DMS 273 treated with DMSO at 0.1 percent for 48 hours (cell line): ENCODE measurements at regions not wholly inside any gene's neighbourhood (a gene's known extent, or its start where the extent isn't known, plus 50 kb on each side); places are given as distances from the start of the nearest gene placed in this dataset.

Source experiments
- DNase-seq: peaks from one replicate; lab custom pipeline; 2025; lab: John Stamatoyannopoulos, UW

DNA sequence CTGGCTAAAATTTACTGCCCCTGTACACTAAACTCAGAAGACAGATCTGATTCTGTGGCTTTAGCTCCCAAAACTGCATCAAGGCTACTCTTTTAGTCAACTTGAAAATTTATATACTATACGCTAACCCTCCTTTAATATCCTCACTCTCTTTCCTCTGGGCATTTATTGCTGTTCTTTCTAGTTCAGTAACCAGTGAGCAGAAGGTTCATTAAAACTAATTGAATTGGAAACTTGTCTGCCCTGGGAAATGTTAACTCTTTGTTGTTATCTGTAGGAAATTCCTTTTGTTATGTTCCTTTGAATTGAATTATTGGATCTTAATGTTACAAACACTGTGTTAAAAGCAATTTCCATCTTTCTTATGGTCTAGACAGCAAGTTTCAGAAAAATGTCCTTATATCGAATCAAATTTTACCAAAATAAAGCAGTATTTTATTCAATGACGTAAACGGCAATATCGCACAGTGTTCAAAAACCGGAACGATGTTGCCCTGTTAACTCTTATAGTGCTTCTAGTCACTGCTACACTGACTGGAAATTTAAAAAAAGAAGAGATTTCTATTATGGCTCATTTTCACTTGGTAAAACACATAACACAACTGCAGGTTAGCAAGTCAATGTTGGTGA is 168.3 kb downstream of the NR4A2 start:
- no peak for DNase-seq

DNA sequence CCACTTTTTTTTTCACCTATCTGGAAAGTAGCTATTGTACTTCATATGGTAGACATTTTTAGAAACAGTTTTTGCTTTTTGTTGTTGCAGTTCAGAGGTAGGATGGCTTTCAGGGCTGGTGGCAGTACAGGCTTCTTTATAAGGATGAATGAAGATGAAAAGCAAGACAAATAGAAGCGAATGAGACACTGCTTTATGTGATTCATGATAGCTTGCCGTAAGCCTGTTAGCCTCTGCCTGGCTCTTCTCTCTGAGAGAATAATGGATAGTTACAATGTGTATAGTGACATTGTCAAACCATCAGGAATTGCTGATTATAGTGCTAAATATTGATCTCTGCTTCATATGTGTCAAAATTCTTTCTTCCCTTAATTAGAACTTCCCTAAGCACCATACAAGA is 173.7 kb downstream of the NR4A2 start:
- DNase-seq: no peak

DNA sequence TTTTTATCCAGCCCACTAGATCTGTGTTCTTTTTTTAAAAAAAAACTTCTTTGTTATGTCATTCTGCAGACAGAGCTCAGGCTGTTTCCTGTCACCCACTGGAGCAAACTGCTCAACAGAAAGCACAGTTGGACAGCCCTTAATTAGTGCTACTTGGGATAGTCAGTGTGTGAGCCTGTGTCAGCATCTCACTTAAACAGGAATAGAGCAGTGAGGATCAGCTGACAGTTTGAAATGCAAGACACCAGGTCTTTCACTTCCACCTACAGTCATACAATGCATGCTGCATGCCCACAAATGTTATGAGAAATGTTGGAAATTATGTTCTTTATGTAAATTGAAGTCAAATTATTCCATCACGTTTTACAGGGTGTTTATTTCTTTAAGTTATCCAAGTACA is 174.9 kb downstream of the NR4A2 start:
- no peak for DNase-seq

DNA sequence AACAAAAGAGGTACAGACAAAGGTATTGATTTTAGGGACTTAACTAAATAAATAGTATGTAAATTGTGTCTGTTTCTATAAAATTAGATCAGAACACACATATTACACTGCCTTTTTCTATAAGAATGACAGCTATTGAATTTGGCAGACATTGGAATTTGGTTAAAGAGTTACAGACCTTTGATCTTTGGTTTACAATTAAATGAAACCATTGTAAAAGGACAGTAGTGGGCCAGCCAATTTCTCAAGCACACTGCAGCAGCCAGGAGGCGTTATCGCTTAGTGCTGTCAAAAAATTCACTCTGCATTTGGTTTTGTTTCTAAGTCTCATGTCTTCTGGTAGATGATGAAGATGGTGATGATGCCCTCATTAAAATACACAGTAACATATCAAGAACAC is 175.9 kb downstream of the NR4A2 start:
- DNase-seq: no peak

DNA sequence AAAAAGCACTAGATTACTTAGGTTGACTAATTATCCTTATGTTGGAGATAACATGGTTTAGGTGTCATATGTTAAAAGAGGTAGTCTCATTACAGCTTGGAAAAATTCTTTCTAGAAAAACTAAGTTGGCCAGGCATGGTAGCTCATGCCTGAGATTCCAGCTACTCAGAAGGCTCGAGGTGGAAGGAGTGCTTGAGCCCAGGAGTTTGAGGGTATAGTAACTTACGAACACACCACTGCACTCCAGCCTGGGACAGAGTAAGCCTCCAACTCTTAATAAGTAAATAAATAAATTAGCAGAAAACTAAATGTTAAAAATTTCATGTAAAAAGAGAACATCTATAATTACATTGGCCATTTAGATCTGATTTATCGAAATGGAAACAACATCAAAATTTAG is 177.2 kb downstream of the NR4A2 start:
- DNase-seq: no peak

DNA sequence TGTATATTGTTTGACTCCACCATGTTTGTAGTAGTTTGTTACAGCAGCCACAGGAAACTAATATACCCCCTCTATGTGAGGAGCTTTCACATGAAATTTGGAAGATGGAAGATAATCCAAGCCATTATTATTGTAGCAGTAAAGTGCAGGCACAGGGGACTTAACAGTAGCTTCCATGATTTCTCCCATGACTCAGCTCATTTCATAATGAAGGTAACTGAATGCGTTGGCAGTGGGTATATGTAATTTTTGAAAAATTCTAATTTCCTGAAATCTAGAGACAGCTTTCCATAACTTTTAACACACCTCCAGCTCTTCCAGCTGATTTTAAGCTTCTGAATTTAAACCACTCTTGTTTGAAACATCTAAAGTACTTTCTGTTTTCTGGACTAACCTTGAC is 181.2 kb downstream of the NR4A2 start:
- no peak for DNase-seq

DNA sequence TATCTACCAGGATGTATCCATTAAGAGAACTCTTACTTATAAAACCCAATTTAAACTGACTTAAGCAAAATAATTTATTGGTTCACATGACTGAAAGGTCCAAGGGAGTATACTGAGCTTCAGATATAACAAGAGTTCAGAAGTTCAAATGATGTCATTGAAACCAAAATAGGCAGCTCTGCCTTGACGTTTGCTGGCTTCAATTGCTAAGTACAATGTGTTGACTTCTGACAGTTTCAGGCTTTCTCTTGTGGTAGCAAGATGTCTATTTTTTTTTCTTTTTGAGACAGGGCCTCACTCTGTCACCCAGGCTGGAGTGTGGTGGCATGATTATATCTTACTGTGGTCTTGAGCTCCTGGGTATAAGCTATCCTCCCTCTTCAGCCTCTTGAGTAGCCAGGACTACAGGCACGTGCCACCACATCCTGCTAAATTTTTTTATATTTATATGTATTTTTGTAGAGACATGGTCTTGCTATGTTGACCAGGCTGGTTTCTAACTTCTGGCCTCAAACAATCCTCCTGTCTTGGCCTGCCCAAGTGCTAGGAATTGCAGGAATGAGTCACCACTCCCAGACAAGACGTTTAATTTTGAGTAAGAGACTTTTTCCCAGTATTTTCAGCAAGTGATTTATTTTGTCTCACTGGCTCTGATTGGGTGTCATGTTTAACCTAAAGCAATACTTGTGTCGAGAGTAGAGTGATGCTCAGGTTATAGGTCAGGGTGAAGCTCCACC is 184.8 kb downstream of the NR4A2 start:
- no peak for DNase-seq

DNA sequence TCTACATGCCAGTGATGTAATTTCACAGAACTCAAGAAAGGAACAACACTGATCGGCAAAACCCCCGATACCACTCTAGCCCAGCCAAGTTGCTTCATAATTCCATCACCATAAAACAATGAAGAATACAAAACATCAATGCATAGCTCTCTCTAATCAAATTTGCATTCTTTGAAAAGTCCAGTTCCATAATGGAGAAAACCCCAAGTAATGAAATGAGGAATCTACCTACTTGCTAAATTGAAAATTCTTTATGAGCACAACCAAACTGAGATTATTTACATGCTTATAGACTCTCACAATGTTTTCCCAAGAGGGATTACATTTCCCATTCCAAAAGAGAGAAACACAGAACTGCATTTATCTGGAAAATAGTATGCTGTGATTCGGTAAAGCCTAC is 186.5 kb downstream of the NR4A2 start:
- no peak for DNase-seq

DNA sequence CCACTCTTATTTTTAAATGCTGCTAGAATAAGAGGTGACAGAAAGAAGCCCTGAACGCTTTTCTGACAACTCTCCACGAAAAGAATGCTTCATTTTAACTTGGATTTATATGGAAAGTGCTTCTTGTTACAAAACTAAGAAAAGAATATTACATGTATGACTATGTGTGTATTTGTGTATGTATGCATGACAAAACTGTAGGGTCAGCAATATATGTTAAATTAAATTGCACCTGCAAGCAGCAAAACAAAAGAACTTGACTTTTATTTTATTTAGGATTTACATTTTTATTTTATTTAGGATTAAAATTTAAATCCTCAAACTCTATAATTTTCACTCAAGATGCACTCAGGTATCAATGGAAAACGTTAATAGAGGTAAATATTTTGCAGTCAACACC is 187.1 kb downstream of the NR4A2 start:
- DNase-seq: no peak

DNA sequence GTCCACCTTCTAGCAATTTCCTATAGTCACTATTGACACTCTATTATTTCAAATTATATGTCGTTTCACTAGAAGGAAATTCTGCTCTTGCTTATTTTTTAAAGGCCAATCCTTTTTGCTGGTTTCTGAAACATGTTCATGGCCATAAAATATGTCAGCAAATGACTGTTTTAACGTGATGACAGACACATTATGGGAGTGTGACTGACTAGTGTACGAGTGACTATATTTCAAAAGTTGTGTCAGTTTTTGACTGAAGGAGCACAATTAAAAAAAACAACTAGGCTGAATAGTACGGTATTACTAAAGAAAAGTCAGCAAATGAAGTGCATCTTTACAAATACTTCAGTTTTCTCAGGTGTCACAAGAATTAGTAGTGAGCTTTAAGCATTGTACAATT is 196.0 kb downstream of the NR4A2 start:
- DNase-seq: no peak

DNA sequence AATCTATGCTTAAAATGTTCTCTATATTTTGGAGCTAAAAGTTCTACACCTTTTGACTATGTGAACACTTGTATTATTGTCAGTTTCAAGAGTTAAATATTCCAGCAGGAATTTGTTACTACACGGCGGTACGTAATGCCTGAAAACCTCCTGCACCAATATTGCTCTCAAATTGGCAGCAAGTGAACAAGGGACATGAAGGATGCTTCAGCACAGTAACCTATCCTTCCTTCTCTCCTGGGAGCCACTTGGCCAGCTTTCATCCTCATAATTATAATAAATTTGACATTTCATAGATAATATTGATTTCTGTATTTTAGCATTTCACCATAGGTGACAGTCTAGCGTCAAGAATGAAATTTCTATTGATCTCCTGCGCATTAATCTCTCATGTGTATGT is 197.6 kb downstream of the NR4A2 start:
- DNase-seq: no peak

DNA sequence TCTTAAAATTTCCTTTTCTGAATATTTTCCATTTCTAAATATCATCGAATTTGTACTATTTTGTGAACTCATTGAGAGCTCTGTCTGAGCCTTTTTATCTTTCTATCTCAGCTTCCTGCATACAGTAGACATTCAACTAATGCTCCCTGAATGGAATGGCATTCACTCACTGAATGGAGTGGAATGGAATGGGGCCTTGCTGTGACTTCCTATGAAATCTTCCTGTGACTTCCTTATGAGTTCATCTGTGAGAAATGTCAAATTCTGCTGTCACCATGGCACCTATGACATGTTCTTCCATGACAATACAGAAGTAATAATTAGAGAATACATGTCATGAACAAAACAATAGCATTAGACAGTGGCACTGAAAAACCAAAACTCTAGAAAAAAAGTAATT is 199.6 kb downstream of the NR4A2 start:
- no peak for DNase-seq

DNA sequence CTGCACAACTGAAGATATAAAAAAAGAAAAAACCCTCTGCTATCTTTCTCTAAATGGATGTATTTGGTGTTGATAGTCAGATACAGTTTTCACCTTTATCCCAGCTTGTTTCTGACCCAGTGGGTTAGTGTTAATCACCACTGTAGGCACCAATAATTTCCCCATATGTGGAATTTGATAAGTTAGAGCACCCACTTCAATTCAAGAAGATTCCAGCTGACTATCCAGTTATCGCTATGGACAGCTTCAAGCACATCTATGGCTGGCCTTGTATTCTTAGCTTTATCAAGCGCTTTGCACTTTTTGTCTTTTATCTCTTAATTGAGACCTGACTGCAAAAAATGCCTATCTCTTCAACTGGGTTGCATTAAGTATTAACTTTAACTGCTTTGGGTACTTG is 200.4 kb downstream of the NR4A2 start:
- DNase-seq: no peak

DNA sequence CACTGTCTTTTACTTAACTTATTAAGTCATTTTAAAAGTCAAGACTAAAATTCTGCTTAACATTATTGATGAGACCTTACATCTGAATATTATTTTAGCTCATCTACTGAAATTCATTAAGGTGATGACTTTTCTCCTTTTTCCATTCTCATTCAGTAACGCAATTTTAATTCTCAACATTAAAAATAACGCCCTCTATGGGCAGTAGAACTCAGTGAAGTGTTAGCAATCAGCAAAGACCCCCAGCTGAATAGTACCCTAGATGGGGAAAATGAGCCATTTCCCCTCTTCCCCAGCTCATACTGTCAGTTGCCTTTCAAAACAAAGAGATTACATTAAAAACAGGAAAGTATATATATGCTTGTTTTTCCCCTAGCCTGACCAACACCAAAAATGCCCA is 203.3 kb downstream of the NR4A2 start:
- DNase-seq: no peak

DNA sequence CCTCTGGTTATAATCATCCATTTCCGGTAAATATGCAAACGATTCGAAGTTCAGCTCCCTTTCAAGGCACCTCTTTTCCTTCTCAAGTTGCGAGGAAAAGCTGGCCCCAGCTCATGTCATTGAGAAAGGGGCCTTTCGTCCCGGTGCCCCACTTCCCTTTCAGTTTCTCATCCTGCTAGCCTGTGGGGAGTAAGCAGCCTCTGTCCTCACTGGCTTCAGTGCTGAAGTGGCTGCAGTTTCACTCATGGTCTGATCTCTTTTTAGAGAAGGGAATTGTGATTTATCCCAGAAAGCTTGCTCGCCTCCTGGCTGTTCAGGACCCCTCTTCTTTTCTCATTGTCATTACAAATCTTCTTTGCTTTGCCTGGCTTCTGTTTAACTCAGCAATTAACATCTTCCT is 207.5 kb downstream of the NR4A2 start:
- DNase-seq: no peak

DNA sequence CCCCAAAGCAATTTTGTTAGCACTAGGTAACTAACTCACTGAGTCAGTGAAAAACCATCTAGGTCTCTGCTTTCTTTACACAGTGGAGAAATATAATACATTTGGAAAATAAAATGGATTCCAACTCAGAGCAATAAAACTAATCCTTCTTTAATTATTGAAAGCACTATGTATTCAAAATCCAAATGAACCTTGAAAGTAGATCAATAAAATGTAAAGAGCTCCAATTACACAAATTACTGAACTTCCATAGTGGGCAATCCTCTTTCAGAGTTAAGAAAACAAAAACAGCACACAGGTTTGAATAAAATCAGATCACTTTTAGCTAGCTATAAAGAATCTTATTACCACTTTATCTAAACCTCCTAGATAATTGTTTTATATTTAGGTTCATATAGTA is 208.1 kb downstream of the NR4A2 start:
- DNase-seq: no peak

DNA sequence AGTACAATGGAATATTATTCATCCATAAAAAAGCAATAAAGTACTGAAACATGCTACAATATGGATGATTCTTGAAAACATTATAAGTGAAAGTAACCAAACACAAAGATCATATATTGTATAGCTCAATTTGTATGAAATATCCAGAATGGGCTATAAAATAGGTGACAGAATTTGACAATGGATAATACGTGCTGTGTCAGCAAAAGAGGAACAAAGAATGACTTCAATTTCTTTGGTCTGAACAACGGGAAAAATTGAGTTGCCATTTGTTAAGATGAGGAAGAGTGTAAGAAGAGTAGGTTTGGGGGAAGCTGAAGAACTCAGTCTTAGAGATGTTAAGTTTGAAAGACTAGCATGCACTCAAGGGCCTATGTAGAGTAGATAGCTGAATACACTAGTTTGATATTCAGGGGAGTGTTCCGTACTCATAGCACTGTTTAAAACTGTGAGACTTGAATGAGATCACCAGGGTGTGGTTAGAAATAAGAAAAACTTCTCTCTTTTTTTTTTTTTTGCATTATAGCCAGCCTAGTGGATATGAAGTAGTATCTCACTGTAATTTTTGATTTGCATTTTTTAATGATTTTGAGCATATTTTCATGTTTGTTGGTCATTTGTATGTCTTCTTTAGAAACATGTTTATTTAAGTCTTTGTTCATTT is 213.6 kb downstream of the NR4A2 start:
- no peak for DNase-seq

DNA sequence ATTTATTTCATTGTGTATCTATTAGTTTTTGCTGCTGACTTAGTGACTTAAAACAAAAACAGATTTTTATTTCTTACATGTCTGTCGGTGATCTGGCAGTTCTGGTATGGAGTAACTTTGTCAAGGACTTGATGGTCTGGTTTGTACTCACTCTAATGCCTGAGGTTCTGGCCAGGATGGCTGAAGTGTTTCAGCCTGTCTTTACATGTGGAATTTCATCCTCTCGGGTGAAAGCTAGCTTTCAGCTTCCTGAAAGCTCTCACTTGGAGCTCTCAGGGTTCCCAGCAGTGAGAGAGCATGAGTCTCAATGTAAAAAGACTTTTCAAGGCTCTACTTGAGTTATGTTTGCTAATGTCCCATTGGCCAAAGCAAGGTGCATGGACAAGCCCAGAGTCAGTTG is 216.4 kb downstream of the NR4A2 start:
- DNase-seq: no peak

DNA sequence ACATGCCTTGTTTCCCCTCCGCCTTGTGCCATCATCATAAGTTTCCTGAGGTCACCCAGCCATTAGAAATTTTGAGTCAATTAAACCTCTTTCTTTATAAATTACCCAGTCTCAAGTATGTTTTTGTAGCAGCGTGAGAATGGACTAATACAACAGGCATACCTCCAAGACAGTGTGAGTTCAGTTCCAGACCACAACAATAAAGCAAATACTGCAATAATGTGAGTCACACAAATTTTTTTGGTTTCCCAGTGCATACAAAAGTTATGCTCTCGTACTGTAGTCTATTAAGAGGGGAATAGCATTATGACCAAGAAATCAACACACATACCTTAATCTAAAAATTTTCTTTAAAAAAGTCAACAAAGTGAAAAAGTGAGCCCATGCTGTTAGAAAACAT is 217.2 kb downstream of the NR4A2 start:
- no peak for DNase-seq

DNA sequence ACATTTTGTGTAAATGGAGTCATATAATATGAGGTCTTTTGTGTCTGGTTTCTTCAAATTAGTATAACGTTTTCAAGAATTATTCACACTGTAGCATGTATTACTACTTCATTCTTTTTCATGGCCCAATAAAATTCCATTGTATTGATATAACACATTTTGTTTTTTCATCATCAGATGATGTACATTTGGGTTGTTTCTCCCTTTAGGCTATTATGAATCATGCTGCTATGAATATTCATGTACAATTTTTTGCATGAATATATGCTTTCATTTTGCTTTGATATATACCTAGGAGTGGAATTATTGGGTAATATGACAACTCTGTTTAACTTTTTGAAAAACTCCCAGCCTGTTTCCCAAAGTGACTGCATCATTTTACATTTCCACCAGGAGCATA is 220.2 kb downstream of the NR4A2 start:
- DNase-seq: no peak

DNA sequence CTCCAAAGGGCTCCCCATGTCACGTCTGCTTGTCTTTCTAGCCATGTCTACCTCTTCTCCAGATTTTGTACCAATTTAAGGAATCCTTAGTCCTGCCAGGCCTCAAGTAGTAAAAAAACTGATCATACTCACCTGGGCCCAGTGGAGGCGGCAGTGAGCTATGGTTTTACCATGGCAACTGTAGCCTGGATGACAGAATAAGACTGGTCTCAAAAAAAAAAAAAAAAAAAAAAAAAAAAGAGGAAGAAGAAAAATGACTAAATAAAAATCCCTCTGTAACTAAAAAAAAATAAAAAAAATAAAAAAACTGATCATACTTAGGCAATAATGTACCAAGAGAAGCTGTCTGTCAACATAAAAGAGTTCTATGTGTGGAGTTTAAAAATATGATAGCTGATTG is 221.6 kb downstream of the NR4A2 start:
- no peak for DNase-seq

DNA sequence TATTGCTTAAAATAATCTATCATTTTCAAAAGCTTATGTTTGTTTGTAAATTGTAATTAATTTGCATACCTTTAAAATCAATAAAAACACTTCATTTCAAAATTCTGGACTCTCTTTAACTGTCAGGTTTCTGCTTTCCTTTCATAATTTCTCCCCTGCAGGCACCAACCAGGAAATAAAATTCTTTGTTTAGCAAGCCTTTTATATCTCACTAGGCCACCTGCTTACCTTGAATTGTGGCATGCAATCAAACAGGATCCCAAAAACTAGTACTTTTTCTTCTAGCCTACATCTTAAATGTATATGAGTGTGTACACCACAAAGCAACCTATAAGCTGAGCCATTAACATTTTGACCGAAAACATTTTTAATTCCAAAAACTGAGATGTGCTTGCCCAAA is 233.1 kb downstream of the NR4A2 start:
- no peak for DNase-seq

DNA sequence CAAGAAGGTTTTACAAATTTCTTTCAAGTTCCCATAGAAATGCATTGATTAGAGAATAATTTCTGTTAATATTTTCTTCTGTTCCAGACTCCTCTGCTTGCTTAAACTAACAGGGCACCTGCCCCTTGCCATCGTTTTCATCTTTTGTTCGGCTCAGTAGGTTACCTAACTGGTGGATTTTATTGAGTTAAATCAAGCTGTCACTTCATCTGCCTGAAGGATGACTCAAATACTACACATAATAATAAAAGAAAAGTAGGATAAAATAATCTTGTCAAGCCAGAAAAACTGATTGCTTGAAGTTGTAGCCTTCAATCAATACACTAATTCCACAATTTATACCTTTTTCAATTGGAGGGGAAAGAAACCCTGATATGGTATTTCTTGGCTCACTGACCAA is 234.0 kb downstream of the NR4A2 start:
- DNase-seq: no peak

DNA sequence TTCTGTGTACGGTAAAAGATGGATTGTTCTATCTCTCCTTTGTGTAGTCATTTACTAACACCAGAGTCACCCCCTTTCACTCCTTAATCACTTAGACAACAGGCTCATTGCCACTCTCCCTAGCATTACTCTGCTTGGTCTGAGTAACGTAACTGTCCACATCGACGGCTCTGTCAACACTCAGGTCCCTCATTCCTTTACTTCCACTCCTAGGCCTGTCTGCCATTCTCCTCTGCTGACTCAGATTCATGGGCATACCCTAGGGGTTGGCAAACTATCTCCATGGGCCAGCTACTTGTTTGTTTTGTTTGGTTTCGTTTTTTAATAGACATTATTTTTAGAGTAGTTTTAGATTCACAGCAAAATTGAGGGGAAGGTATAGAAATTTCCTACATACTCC is 243.9 kb downstream of the NR4A2 start:
- no peak for DNase-seq
